Testis (tissue), 2 donors: ENCODE measurements at regions not wholly inside any gene's neighbourhood (a gene's known extent, or its start where the extent isn't known, plus 50 kb on each side); places are given as distances from the start of the nearest gene placed in this dataset.
"Not testable (repeated sequence)": the region's sequence is repeated elsewhere in the genome, so short reads cannot be mapped to it uniquely, and the experiment has no call there.

Experiments used
- DNase-seq: peaks from one replicate; pipeline ENCODE4 v3.0.0-alpha.2; 2019
- H3K27ac ChIP-seq, 2 donors: fragments of 200-600 bp; sonication (generic); one replicate each; pipeline ENCODE4 v1.5.1; 2019
- H3K27me3 ChIP-seq: fragments of 200-600 bp; sonication (generic); one replicate; pipeline ENCODE4 v1.5.1; 2019
- H3K36me3 ChIP-seq: fragments of 200-600 bp; sonication (generic); one replicate; pipeline ENCODE4 v1.5.1; 2017; ENCODE audit warnings: low read depth; ENCODE audit errors: missing control alignments
- H3K4me1 ChIP-seq: fragments of 200-600 bp; sonication (generic); one replicate; pipeline ENCODE4 v1.5.1; 2019
- H3K4me3 ChIP-seq, 2 donors: fragments of 200-600 bp; sonication (generic); one replicate each; pipeline ENCODE4 v1.5.1; 2017 to 2019
- H3K9me3 ChIP-seq: fragments of 200-600 bp; sonication (generic); one replicate; pipeline ENCODE4 v1.5.1; 2017
- POLR2A ChIP-seq: fragments of 450-650 bp; IDR thresholded peaks from one replicate; pipeline ENCODE4 v1.6.1; 2017; ENCODE audit warnings: antibody characterized with exemption, mild to moderate bottlenecking, moderate library complexity
- WGBS, 2 donors: methylation state at CpG; one replicate each; pipeline ENCODE4 v1.1.5; 2018; 5-methylcytosine and 5-hydroxymethylcytosine counted together
- intact Hi-C: fragments of 100-400 bp; cut with DNase I; formaldehyde crosslinking; loops from one replicate; pipeline ENCODE4 v1.15.1; 2023; ENCODE audit warnings: low total_unique reads
- TF ChIP-seq, protein P1 (sequence below), 3 experiments: fragments of 450-650 bp in 2 of 3; fragments of 200-600 bp in 1 of 3; sonication (generic) in 1 of 3; IDR thresholded peaks; one replicate each; pipeline ENCODE4 v1.5.1; 2016 to 2019; ENCODE audit warnings: antibody characterized with exemption in 3 of 3, mild to moderate bottlenecking in 2 of 3, moderate library complexity in 1 of 3

DNA sequence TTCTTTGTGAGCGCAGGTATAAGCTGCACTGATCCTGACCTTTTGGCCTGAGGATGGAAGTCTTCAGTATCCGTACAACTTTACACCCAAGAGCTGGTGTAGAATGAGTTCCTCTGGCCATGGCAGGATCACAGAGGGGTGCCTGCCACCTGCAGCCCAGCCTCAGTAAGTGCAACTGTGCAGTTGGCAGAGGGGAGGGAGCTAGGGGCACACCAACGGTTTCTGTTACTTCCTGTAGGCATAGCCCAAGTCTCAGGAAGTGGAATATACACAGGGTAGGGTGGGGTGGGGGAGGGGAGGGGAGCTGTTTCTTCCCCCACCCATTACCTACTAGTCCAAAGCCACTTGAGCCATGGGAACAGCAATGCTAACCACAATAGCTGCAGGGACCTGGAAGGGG, 85.4 kb upstream of the GBA3 start:
- Histone ChIP-seq H3K36me3 (no peaks in the 10 kb centered on the region), H3K4me1 (no peaks in the 10 kb centered on the region), H3K27ac (no peak overlapping the region), H3K9me3 (no peaks in the 10 kb centered on the region), H3K4me3 (no peak overlapping the region), H3K27me3 (no peaks in the 10 kb centered on the region)
- DNase-seq, result peak; percentile 60
- TF ChIP-seq, protein P1, sequence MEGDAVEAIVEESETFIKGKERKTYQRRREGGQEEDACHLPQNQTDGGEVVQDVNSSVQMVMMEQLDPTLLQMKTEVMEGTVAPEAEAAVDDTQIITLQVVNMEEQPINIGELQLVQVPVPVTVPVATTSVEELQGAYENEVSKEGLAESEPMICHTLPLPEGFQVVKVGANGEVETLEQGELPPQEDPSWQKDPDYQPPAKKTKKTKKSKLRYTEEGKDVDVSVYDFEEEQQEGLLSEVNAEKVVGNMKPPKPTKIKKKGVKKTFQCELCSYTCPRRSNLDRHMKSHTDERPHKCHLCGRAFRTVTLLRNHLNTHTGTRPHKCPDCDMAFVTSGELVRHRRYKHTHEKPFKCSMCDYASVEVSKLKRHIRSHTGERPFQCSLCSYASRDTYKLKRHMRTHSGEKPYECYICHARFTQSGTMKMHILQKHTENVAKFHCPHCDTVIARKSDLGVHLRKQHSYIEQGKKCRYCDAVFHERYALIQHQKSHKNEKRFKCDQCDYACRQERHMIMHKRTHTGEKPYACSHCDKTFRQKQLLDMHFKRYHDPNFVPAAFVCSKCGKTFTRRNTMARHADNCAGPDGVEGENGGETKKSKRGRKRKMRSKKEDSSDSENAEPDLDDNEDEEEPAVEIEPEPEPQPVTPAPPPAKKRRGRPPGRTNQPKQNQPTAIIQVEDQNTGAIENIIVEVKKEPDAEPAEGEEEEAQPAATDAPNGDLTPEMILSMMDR (IDR thresholded peaks at IDR 0.05), result peak in 1 of 3 experiments; percentile 40
- TF ChIP-seq POLR2A, result no peak
- 42 to 44% methylated on average over 3 of the region's 3 CpGs for WGBS, 2 donors
- intact Hi-C loops, result no loop called here

DNA sequence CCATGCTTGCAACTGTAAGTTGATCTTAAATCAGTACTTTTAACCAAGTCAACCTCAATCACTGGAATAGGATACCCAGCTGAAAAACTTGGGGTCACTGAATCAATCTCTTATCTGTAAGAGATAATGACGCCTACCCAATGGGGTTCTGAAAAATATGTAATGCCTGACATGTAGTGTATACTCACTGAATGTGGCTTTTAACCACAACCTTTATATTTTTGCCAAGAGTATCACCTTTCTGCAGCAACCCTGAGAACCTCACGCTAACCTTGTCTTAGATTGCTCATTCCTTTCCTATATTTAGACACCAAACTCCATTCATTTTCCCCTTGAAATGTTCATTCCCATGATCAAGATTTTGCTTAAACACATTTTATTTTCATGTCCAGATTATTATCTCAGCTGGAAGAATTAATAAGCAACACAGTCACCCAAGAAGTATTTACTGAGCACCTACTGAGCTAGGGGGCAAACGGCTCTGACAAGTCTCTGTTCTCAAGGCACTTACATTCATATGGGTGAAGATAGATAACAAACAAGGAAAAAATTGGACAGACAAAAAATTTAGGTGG, 82.7 kb upstream of the GBA3 start:
- H3K9me3 ChIP-seq, DNase-seq, H3K4me3 ChIP-seq, intact Hi-C loops, H3K27me3 ChIP-seq, H3K4me1 ChIP-seq, H3K27ac ChIP-seq, H3K36me3 ChIP-seq: not testable (repeated sequence)
- WGBS, 2 donors, result 82 to 88% methylated on average over 3 of the region's 3 CpGs

DNA sequence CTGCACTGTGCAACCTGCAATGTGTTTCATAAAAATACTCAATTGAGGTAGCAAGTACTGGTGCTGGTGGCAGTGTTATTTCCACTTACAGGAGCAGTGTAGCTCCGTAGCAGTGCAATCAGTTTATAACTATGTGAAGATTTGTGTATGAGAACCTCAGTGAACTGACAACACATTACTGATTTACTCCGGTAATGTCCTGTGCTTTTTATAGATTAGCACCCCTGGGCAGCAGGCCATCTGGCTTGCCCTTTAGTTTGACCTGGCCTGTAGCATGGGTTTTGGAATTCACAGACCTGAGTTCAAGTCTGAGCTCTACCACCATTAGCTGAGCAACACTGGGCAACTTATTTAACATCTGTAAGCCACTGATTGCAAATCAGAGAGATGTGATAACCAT, 78.6 kb upstream of the GBA3 start:
- H3K9me3 ChIP-seq, result no peaks in the 10 kb centered on the region
- H3K27me3 ChIP-seq, result no peaks in the 10 kb centered on the region
- intact Hi-C loops, result no loop called here
- DNase-seq, result no peak
- H3K36me3 ChIP-seq, result no peaks in the 10 kb centered on the region
- 47 to 54% methylated on average over 2 of the region's 2 CpGs for WGBS, 2 donors
- TF ChIP-seq, protein P1 (IDR thresholded peaks at IDR 0.05), result no peak
- no peak for TF ChIP-seq POLR2A
- no peak overlapping the region for H3K27ac ChIP-seq
- no peaks in the 10 kb centered on the region for H3K4me1 ChIP-seq
- H3K4me3 ChIP-seq, result no peak overlapping the region

DNA sequence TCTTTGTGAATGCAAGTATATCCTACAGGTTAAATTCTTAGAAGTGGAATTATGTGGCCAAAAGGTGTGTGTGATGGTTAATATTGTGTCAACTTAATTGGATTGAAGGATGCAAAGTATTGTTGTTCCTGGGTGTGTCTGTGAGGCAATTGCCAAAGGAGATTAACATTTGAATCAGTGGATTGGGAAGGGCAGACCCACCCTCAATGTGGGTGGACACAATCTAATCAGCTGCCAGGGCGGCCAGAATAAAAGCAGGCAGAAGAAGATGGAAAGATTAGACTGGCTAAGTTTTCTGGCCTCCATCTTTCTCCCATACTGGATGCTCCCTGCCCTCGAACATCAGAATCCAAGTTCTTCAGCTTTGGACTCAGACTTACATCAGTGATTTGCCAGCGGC, 76.2 kb upstream of the GBA3 start:
- H3K4me3 ChIP-seq, result no peak overlapping the region
- no peak for DNase-seq
- H3K27me3 ChIP-seq, result no peaks in the 10 kb centered on the region
- no peaks in the 10 kb centered on the region for H3K9me3 ChIP-seq
- no peaks in the 10 kb centered on the region for H3K36me3 ChIP-seq
- 79 to 90% methylated on average over 3 of the region's 3 CpGs for WGBS, 2 donors
- H3K4me1 ChIP-seq, result no peaks in the 10 kb centered on the region
- intact Hi-C loops, result no loop called here
- H3K27ac ChIP-seq, result no peak overlapping the region
- no peak for TF ChIP-seq POLR2A
- TF ChIP-seq, protein P1 (IDR thresholded peaks at IDR 0.05), result no peak

DNA sequence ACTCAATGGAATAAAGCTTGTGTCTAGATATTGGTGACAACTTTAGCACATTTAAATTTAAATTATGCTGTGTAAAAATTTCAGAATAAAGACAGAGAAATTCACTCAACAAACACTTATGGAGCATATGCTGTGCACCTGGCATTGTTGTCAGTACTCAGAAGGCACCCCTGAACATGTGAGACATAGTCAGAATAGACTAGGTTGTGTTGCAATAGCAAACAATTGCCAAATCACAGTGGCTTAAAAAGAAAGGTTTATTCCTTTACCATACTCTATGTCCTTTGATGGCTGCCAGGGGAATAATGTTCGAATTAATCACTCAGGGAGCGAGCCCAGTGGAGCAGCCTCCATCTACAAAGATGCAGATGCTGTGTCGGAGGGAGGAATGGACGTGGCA, 72.6 kb upstream of the GBA3 start:
- H3K9me3 ChIP-seq, H3K4me1 ChIP-seq, H3K27ac ChIP-seq, H3K36me3 ChIP-seq, H3K4me3 ChIP-seq, intact Hi-C loops, H3K27me3 ChIP-seq, DNase-seq: not testable (repeated sequence)
- WGBS, 2 donors, result 71 to 83% methylated on average over 4 of the region's 4 CpGs

DNA sequence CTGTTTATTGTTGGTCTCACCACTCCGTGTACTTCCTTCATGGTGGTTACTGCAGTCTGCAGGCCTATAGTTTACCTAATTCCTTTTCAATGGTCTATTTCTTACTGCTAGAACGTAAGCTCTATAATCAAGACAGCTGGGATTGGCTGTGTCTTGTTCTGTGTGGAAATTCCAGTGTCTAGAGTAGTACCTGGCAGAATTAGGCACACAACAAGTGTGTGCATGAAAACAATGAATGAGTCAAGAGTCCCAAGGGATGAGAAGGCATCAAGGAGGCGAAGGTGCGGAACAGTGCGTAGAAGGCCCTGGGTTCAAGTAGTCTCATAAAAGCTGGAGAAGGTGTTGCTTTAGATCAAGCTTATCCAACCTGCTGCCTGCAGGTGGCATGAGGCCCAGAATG, 70.8 kb upstream of the GBA3 start:
- H3K9me3 ChIP-seq, H3K27me3 ChIP-seq, intact Hi-C loops, DNase-seq, H3K36me3 ChIP-seq, H3K4me3 ChIP-seq, H3K27ac ChIP-seq, H3K4me1 ChIP-seq: not testable (repeated sequence)
- 84 to 87% methylated on average over 5 of the region's 5 CpGs for WGBS, 2 donors

DNA sequence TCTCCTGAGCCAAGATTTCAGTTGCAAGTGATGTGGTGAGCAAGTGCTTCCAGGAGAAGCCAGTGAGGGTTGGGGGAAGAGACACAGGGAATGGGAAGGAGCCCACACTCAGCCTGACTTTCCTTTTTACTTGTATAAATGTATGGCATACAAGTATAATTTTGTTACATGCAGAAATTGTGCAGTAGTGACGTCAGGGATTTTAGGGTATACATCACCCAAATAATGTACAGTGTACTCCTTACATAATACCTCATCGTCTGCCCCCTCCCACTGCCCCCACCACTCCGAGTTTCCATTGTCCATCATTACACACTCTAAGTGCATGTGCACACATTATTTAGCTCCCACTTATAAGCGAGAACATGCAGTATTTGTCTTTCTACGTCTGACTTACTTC, 68.7 kb upstream of the GBA3 start:
- intact Hi-C loops, H3K27me3 ChIP-seq: not testable (repeated sequence)

More for the DNA sequence above, 68.7 kb upstream of the GBA3 start:
- 87 to 93% methylated on average over 5 of the region's 5 CpGs for WGBS, 2 donors
- not testable (repeated sequence) for H3K27ac ChIP-seq, H3K36me3 ChIP-seq, DNase-seq, H3K4me3 ChIP-seq, H3K9me3 ChIP-seq, H3K4me1 ChIP-seq
